ENCODE measurements at regions not wholly inside any gene's neighbourhood (a gene's known extent, or its start where the extent isn't known, plus 50 kb on each side); places are given as distances from the start of the nearest gene placed in this dataset.

DNA sequence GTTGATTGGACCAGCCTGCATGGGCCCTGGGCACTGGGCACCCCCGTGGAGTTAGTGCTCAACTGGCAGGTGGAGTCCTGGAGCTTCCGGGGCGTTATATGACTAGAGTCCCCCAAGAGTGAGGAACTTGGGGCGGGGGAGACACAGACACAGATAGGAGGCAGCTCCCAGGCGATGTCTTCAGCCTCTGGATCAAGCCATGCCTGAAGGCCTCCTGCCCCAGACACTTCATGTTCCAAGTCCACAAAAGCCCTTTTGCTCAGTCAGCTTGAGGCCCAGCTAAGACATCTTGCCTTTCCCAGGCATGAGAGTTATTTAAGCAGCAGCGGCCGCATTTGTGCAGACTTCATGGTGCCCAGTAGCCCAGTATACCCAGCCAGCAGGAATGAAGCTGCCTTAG lies 136.6 kb upstream of the CIBAR2 start:
- H4K20me1 ChIP-seq (ENCODE audit: insufficient read depth, low read length), result no peaks in the 10 kb centered on the region
- no peak overlapping the region for H3K4me3 ChIP-seq (replicated peaks in 1 of 3; ENCODE audit: low read depth in 2 of 3, low read length in 3 of 3)
- no peaks in the 10 kb centered on the region for H3K27me3 ChIP-seq (ENCODE audit: control insufficient read depth in 2 of 2, insufficient read depth in 2 of 2, low read length in 2 of 2)
- H3K27ac ChIP-seq (ENCODE audit: low read depth in 1 of 2, low read length in 2 of 2), result no peak overlapping the region
- 97% methylated on average over 7 of the region's 7 CpGs for WGBS (ENCODE audit: insufficient coverage)
- no peaks in the 10 kb centered on the region for H3K4me1 ChIP-seq (ENCODE audit: control insufficient read depth in 1 of 2, insufficient read depth in 2 of 2, low read length in 2 of 2)
- intact Hi-C loops (cut with micrococcal nuclease), result loop anchor here in 1 of 2 donors (5.0 kb wide), 1 partner anchor 132 kb away; no protein-coding TSS in a partner anchor
- H3K9me3 Mint-ChIP-seq, result no peaks in the 10 kb centered on the region
- no peak for DNase-seq
- no peak overlapping the region for H2AFZ ChIP-seq (ENCODE audit: insufficient read depth, low read depth, low read length, poor library complexity, severe bottlenecking)
- no peak overlapping the region for H3K4me2 ChIP-seq (replicated peaks; ENCODE audit: extremely low read depth, low read length, poor library complexity, severe bottlenecking)
- no peak overlapping the region for H3K27ac Mint-ChIP-seq
- TF ChIP-seq, protein P1, sequence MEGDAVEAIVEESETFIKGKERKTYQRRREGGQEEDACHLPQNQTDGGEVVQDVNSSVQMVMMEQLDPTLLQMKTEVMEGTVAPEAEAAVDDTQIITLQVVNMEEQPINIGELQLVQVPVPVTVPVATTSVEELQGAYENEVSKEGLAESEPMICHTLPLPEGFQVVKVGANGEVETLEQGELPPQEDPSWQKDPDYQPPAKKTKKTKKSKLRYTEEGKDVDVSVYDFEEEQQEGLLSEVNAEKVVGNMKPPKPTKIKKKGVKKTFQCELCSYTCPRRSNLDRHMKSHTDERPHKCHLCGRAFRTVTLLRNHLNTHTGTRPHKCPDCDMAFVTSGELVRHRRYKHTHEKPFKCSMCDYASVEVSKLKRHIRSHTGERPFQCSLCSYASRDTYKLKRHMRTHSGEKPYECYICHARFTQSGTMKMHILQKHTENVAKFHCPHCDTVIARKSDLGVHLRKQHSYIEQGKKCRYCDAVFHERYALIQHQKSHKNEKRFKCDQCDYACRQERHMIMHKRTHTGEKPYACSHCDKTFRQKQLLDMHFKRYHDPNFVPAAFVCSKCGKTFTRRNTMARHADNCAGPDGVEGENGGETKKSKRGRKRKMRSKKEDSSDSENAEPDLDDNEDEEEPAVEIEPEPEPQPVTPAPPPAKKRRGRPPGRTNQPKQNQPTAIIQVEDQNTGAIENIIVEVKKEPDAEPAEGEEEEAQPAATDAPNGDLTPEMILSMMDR (IDR thresholded peaks at IDR 0.05), result no peak
- no peaks in the 10 kb centered on the region for H3K36me3 Mint-ChIP-seq
- H3K79me2 ChIP-seq (ENCODE audit: insufficient read depth, low read length), result no peaks in the 10 kb centered on the region
- peaks cover 8 to 14% (median 13%) of the 10 kb centered on the region in 3 donors for H3K27me3 Mint-ChIP-seq (ENCODE audit: low read depth in 3 of 3)
- peaks cover 2% of the 10 kb centered on the region for H3K4me1 Mint-ChIP-seq
- no peaks in the 10 kb centered on the region for H3K36me3 ChIP-seq (replicated peaks in 1 of 2; ENCODE audit: control insufficient read depth in 1 of 2, insufficient read depth in 2 of 2, low read length in 2 of 2)
- H3K4me3 Mint-ChIP-seq, result no peak overlapping the region
- H3K9me3 ChIP-seq (replicated peaks in 1 of 2; ENCODE audit: control insufficient read depth in 1 of 2, insufficient read depth in 1 of 2, low read length in 2 of 2), result no peaks in the 10 kb centered on the region
- H3K9ac ChIP-seq (ENCODE audit: insufficient read depth, low read length, poor library complexity, severe bottlenecking), result no peak overlapping the region

DNA sequence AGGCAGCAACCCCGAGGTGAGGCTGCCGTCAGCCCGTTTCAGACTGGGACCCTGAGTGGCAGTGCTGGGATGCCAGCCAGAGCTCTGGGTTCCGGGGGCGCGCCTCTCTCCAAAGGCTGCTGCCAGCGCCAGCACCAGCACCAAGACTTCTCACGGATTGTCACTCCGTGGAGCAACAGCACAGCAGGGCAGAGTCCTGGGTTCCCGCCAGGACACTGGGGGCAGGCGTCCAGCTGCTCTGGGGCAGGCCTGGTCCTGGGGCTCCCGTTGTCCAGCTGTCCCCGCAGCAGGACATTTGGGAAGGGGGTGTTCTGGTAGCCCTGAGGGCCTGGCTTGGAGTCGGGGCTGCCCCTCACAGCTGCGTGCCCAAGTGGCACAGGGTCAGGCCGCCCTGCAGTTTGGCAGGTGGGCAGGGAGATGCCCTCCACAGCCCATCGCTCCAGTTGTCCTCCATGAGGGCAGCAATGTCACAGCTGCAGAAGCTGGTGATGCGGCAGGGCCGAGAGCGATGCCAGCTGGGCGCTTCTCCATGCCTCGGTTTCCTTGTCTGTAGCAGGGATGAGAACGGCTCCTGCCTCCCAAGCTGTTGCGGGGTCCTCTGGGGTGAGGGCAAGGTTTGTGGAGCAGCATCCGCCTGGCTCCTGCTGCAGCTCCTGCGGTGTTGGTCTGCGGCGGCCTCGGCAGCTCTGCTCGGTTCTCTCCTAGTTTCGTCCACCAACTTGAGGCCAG lies 137.3 kb upstream of the CIBAR2 start:
- peaks cover 8 to 14% (median 11%) of the 10 kb centered on the region in 3 donors for H3K27me3 Mint-ChIP-seq (ENCODE audit: low read depth in 3 of 3)
- no peaks in the 10 kb centered on the region for H3K9me3 ChIP-seq (replicated peaks in 1 of 2; ENCODE audit: control insufficient read depth in 1 of 2, insufficient read depth in 1 of 2, low read length in 2 of 2)
- no peak overlapping the region for H3K27ac ChIP-seq (ENCODE audit: low read depth in 1 of 2, low read length in 2 of 2)
- H3K79me2 ChIP-seq (ENCODE audit: insufficient read depth, low read length), result no peaks in the 10 kb centered on the region
- WGBS (ENCODE audit: insufficient coverage), result 97% methylated on average over 21 of the region's 31 CpGs
- no peaks in the 10 kb centered on the region for H3K4me1 ChIP-seq (ENCODE audit: control insufficient read depth in 1 of 2, insufficient read depth in 2 of 2, low read length in 2 of 2)
- H3K4me3 Mint-ChIP-seq, result no peak overlapping the region
- no peak overlapping the region for H3K27ac Mint-ChIP-seq
- TF ChIP-seq, protein P1 (IDR thresholded peaks at IDR 0.05), result no peak
- H3K9ac ChIP-seq (ENCODE audit: insufficient read depth, low read length, poor library complexity, severe bottlenecking), result no peak overlapping the region
- no peaks in the 10 kb centered on the region for H3K27me3 ChIP-seq (ENCODE audit: control insufficient read depth in 2 of 2, insufficient read depth in 2 of 2, low read length in 2 of 2)
- H3K9me3 Mint-ChIP-seq, result no peaks in the 10 kb centered on the region
- no peak for DNase-seq
- H3K4me2 ChIP-seq (replicated peaks; ENCODE audit: extremely low read depth, low read length, poor library complexity, severe bottlenecking), result no peak overlapping the region
- no peak overlapping the region for H2AFZ ChIP-seq (ENCODE audit: insufficient read depth, low read depth, low read length, poor library complexity, severe bottlenecking)
- no peak overlapping the region for H3K4me3 ChIP-seq (replicated peaks in 1 of 3; ENCODE audit: low read depth in 2 of 3, low read length in 3 of 3)
- H4K20me1 ChIP-seq (ENCODE audit: insufficient read depth, low read length), result no peaks in the 10 kb centered on the region
- peaks cover 2% of the 10 kb centered on the region for H3K4me1 Mint-ChIP-seq
- no peaks in the 10 kb centered on the region for H3K36me3 Mint-ChIP-seq
- intact Hi-C loops (cut with micrococcal nuclease), result loop anchor here in 1 of 2 donors (5.0 kb wide), 1 partner anchor 132 kb away; no protein-coding TSS in a partner anchor
- no peaks in the 10 kb centered on the region for H3K36me3 ChIP-seq (replicated peaks in 1 of 2; ENCODE audit: control insufficient read depth in 1 of 2, insufficient read depth in 2 of 2, low read length in 2 of 2)

Data from CD14-positive monocyte (primary cell).